Fibroblast of lung (primary cell): ENCODE measurements at regions not wholly inside any gene's neighbourhood (a gene's known extent, or its start where the extent isn't known, plus 50 kb on each side); places are given as distances from the start of the nearest gene placed in this dataset.

Experiments used
- EZH2 ChIP-seq: IDR thresholded peaks from 2 replicates; pipeline ENCODE4 v1.5.1; 2012; ENCODE audit warnings: low read length, control low read depth, mild to moderate bottlenecking; ENCODE audit errors: missing control alignments
- TF ChIP-seq, protein P1 (sequence below), 2 donors: IDR thresholded peaks in 1 of 2; conservative IDR thresholded peaks in 1 of 2; 1 replicate in 1 of 2; 2 replicates in 1 of 2; pipeline ENCODE4 v1.5.1; 2011 to 2012; ENCODE audit warnings: low read length in 2 of 2, control low read depth in 1 of 2, inconsistent platforms in 1 of 2, low read depth in 1 of 2, mild to moderate bottlenecking in 1 of 2

DNA sequence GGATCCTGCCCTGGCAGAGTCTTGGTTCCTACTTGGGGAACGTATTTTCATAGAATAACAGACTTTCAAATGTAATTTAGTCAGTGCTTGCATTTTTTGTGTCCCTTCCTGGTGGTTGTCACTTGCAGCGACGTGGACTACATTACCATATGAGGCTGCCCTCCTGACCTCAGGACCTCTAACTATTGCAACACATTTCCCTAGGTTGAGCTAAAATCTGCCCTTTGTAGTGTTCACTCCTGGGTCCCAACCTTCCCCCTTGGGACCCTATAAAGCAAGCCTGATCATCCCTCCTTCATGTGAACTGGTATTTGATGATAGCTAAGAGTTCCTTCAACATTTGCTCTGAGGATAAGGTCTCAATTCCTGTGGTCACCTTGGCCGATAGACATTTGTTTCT lies 95.6 kb upstream of the CACNA1E start:
- TF ChIP-seq, protein P1, sequence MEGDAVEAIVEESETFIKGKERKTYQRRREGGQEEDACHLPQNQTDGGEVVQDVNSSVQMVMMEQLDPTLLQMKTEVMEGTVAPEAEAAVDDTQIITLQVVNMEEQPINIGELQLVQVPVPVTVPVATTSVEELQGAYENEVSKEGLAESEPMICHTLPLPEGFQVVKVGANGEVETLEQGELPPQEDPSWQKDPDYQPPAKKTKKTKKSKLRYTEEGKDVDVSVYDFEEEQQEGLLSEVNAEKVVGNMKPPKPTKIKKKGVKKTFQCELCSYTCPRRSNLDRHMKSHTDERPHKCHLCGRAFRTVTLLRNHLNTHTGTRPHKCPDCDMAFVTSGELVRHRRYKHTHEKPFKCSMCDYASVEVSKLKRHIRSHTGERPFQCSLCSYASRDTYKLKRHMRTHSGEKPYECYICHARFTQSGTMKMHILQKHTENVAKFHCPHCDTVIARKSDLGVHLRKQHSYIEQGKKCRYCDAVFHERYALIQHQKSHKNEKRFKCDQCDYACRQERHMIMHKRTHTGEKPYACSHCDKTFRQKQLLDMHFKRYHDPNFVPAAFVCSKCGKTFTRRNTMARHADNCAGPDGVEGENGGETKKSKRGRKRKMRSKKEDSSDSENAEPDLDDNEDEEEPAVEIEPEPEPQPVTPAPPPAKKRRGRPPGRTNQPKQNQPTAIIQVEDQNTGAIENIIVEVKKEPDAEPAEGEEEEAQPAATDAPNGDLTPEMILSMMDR (conservative IDR thresholded peaks at IDR 0.05 in 1 of 2, IDR thresholded peaks at IDR 0.05 in 1 of 2; ENCODE audit: low read depth in 1 of 2, low read length in 2 of 2): no peak
- no peak for TF ChIP-seq EZH2
